T-helper 1 cell (primary cell): ENCODE measurements at regions not wholly inside any gene's neighbourhood (a gene's known extent, or its start where the extent isn't known, plus 50 kb on each side); places are given as distances from the start of the nearest gene placed in this dataset.

ENCODE experiments used
- DNase-seq, 5 donors: peaks; one replicate each; pipeline ENCODE4 v3.0.0-alpha.2; 2012 to 2020

- DNase-seq = no peak
These were observed 118.4 kb downstream of the CPZ start for GRCh38 chr4:8710946-8711345.

GRCh38 chr4:8710416-8710815 lies 117.9 kb downstream of the CPZ start:
- no peak for DNase-seq

- no peak for DNase-seq
These were observed 117.3 kb downstream of the CPZ start for GRCh38 chr4:8709729-8710360.

- no peak for DNase-seq
These were observed 116.6 kb downstream of the CPZ start for GRCh38 chr4:8709050-8709728.

GRCh38 chr4:8708401-8709021 lies 115.9 kb downstream of the CPZ start:
- DNase-seq = no peak

GRCh38 chr4:8707045-8707781 lies 114.6 kb downstream of the CPZ start:
- no peak for DNase-seq

- no peak for DNase-seq
These were observed 113.9 kb downstream of the CPZ start for GRCh38 chr4:8706216-8707044.

GRCh38 chr4:8705161-8706145 lies 112.9 kb downstream of the CPZ start:
- no peak for DNase-seq

- DNase-seq = no peak
These were observed 112.1 kb downstream of the CPZ start for GRCh38 chr4:8704632-8705031.

- DNase-seq = no peak
These were observed 111.4 kb downstream of the CPZ start for GRCh38 chr4:8703857-8704495.

- no peak for DNase-seq
These were observed 110.8 kb downstream of the CPZ start for GRCh38 chr4:8703401-8703696.

- DNase-seq = no peak
These were observed 110.2 kb downstream of the CPZ start for GRCh38 chr4:8702516-8703400.

- DNase-seq = no peak
These were observed 109.5 kb downstream of the CPZ start for GRCh38 chr4:8702020-8702495.

- DNase-seq = no peak
These were observed 108.8 kb downstream of the CPZ start for GRCh38 chr4:8701126-8702019.

GRCh38 chr4:8700531-8700930 lies 108.0 kb downstream of the CPZ start:
- no peak for DNase-seq

- no peak for DNase-seq
These were observed 107.0 kb downstream of the CPZ start for GRCh38 chr4:8699479-8700145.

GRCh38 chr4:8699063-8699385 lies 106.5 kb downstream of the CPZ start:
- no peak for DNase-seq

- DNase-seq = no peak
These were observed 105.9 kb downstream of the CPZ start for GRCh38 chr4:8698341-8699062.
